ENCODE measurements at regions not wholly inside any gene's neighbourhood (a gene's known extent, or its start where the extent isn't known, plus 50 kb on each side); places are given as distances from the start of the nearest gene placed in this dataset.

DNA sequence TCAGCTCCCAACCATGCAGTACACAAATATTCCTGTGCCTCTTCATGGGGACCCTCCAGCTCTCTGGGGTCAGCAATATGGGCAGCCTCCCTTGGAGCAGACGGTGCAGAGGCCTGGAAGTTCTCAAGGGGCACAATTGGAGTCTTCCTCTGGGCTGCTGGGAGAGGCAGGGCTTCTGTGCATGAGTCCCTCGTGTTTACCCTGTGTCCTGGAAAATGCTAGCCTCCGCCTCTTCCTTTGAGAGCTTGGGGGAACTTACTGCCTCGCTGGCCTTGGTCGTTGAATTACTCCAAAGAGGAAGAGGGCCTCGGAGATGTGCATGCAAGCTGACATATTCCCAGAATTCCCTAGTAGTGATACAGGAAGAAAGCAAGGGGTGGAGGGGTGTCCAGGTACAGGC, 284.4 kb upstream of the IGF1R start:
- H3K27ac ChIP-seq: no peak overlapping the region
- H3K4me1 ChIP-seq: no peaks in the 10 kb centered on the region
- TF ChIP-seq, protein P1, sequence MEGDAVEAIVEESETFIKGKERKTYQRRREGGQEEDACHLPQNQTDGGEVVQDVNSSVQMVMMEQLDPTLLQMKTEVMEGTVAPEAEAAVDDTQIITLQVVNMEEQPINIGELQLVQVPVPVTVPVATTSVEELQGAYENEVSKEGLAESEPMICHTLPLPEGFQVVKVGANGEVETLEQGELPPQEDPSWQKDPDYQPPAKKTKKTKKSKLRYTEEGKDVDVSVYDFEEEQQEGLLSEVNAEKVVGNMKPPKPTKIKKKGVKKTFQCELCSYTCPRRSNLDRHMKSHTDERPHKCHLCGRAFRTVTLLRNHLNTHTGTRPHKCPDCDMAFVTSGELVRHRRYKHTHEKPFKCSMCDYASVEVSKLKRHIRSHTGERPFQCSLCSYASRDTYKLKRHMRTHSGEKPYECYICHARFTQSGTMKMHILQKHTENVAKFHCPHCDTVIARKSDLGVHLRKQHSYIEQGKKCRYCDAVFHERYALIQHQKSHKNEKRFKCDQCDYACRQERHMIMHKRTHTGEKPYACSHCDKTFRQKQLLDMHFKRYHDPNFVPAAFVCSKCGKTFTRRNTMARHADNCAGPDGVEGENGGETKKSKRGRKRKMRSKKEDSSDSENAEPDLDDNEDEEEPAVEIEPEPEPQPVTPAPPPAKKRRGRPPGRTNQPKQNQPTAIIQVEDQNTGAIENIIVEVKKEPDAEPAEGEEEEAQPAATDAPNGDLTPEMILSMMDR (IDR thresholded peaks at IDR 0.05): no peak
- TF ChIP-seq POLR2A (IDR thresholded peaks at IDR 0.05): no peak
- WGBS, 2 donors: 51 to 63% methylated on average over 2 to 5 of the region's 6 CpGs
- no peaks in the 10 kb centered on the region for H3K36me3 ChIP-seq
- H3K4me3 ChIP-seq: no peak overlapping the region
- H3K27me3 ChIP-seq: no peaks in the 10 kb centered on the region
- H3K9me3 ChIP-seq: no peaks in the 10 kb centered on the region
- intact Hi-C loops (cut with DNase I): no loop called here
- no peak for DNase-seq

- WGBS, 2 donors: 34 to 42% methylated on average over 2 to 3 of the region's 3 CpGs
- Histone ChIP-seq H3K4me3 (no peak overlapping the region), H3K9me3 (no peaks in the 10 kb centered on the region), H3K4me1 (no peaks in the 10 kb centered on the region), H3K27ac (peak overlapping the region in 2 of 4 donors; percentile 29 to 39), H3K36me3 (no peaks in the 10 kb centered on the region), H3K27me3 (no peaks in the 10 kb centered on the region)
- intact Hi-C loops (cut with DNase I): no loop called here
- no peak for TF ChIP-seq POLR2A (IDR thresholded peaks at IDR 0.05)
- TF ChIP-seq, protein P1 (IDR thresholded peaks at IDR 0.05): no peak
- no peak for DNase-seq
These were observed 279.1 kb upstream of the IGF1R start for GRCh38 chr15:98369081-98369716.

DNA sequence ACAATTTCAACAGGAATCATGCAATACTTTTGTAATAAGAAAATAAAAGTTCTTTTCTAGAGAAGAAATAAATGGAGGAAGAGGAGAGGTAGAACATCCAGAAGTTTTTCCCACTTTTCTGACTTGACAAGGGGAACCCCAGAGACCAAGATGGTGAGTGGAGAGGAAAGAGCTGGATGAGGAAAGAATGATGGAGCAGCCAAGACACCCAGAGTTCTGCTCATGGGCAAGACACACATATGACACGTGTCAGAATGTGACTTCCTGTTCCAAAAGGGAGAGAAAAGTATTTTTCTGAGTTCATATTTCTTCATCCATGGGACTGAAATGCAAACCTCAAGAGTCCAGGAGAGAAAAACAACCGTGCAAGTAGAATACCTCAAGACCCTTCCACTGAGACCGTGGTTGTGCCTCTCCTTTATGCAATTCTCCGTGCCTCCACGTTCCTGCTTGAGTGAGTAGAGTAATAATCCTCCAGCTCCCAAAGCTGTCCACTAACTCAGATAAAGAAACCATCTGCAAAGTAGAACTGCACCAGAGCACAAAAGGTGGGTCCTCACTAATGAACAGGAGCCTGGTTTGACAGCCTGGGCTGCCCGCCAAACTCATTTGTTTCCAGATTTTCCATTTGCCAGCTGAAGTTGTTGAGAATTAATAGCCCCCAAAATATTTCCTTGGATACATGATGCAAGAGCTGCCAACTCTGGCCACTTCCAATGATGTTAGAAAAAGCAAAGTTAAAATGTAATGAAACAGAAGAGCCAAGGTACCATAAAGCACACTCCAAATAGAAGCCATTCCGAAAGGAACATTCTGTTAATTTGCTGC, 272.6 kb upstream of the IGF1R start:
- intact Hi-C loops (cut with DNase I): no loop called here
- no peak for DNase-seq
- no peaks in the 10 kb centered on the region for H3K27me3 ChIP-seq
- no peak overlapping the region for H3K4me3 ChIP-seq
- H3K9me3 ChIP-seq: peaks cover 0 to 8% (median 0%) of the 10 kb centered on the region in 3 donors
- no peak overlapping the region for H3K27ac ChIP-seq
- TF ChIP-seq POLR2A (IDR thresholded peaks at IDR 0.05): no peak
- TF ChIP-seq, protein P1 (IDR thresholded peaks at IDR 0.05): no peak
- H3K4me1 ChIP-seq: no peaks in the 10 kb centered on the region
- H3K36me3 ChIP-seq: no peaks in the 10 kb centered on the region
- 82 to 90% methylated on average over 7 of the region's 7 CpGs for WGBS, 2 donors

GRCh38 chr15:98380721-98381120, 267.6 kb upstream of the IGF1R start:
- 71 to 81% methylated on average over 3 of the region's 3 CpGs for WGBS, 2 donors
- Histone ChIP-seq H3K4me1 (no peaks in the 10 kb centered on the region), H3K9me3 (peaks cover 0 to 8% (median 0%) of the 10 kb centered on the region in 3 donors), H3K27me3 (peaks cover 0 to 12% (median 0%) of the 10 kb centered on the region in 4 donors), H3K4me3 (no peak overlapping the region), H3K27ac (no peak overlapping the region), H3K36me3 (no peaks in the 10 kb centered on the region)
- TF ChIP-seq, protein P1 (IDR thresholded peaks at IDR 0.05): no peak
- TF ChIP-seq POLR2A (IDR thresholded peaks at IDR 0.05): no peak
- DNase-seq: no peak
- intact Hi-C loops (cut with DNase I): no loop called here

DNA sequence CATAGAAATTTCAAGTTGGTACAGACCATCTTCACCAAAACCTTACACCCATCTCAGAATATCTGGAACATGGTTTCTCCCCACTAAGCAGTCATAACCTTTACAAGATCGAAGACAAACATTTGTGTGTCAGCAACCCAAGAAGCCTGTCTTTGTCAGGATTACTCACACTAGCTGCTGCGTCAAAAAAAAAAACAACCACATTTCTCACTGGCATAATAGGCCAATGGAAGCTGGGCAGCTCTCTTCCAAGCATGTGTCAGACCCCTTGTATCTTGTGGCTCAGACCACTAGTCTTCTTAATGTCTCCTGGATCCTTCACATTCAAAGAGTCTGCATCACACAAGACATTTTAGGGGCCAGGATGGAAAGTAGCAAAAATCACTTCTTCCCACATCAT, 266.9 kb upstream of the IGF1R start:
- Histone ChIP-seq H3K4me3 (no peak overlapping the region), H3K4me1 (no peaks in the 10 kb centered on the region), H3K36me3 (no peaks in the 10 kb centered on the region), H3K27me3 (peaks cover 0 to 16% (median 0%) of the 10 kb centered on the region in 4 donors), H3K9me3 (peaks cover 0 to 8% (median 0%) of the 10 kb centered on the region in 3 donors), H3K27ac (no peak overlapping the region)
- intact Hi-C loops (cut with DNase I): no loop called here
- 58 to 71% methylated on average over 1 to 2 of the region's 2 CpGs for WGBS, 2 donors
- DNase-seq: no peak
- TF ChIP-seq POLR2A (IDR thresholded peaks at IDR 0.05): no peak
- TF ChIP-seq, protein P1 (IDR thresholded peaks at IDR 0.05): no peak

All from esophagus squamous epithelium (tissue), 5 donors.